ENCODE measurements at regions not wholly inside any gene's neighbourhood (a gene's known extent, or its start where the extent isn't known, plus 50 kb on each side); places are given as distances from the start of the nearest gene placed in this dataset.

GRCh38 chr19:13611596-13611995, 105.3 kb upstream of the CACNA1A start:
- H3K4me2 ChIP-seq (ENCODE audit: insufficient read depth, low read length): no peak overlapping the region
- H3K36me3 ChIP-seq (ENCODE audit: insufficient read depth, low read length): no peaks in the 10 kb centered on the region
- no peaks in the 10 kb centered on the region for H3K79me2 ChIP-seq (ENCODE audit: insufficient read depth, low read length)
- H3K9me3 ChIP-seq (ENCODE audit: insufficient read depth, low read length, severe bottlenecking): no peaks in the 10 kb centered on the region
- DNase-seq (no peak), ATAC-seq (ENCODE audit: insufficient read depth, low read depth) (no peak)
- no peak overlapping the region for H3K4me3 ChIP-seq (ENCODE audit: low read depth in 1 of 2, low read length in 2 of 2)
- H4K20me1 ChIP-seq (ENCODE audit: insufficient read depth, low read length): no peaks in the 10 kb centered on the region
- H3K27me3 ChIP-seq (ENCODE audit: insufficient read depth, low read length, poor library complexity): peaks cover 3% of the 10 kb centered on the region
- H3K27ac ChIP-seq (ENCODE audit: low read length): no peak overlapping the region
- TF ChIP-seq EZH2 (IDR thresholded peaks at IDR 0.05; ENCODE audit: borderline replicate concordance, low read depth, low read length, severe bottlenecking) (no peak), CTCF (IDR thresholded peaks at IDR 0.05; ENCODE audit: borderline replicate concordance, extremely low read depth, low read length, poor library complexity, severe bottlenecking) (no peak)
- no peak overlapping the region for H2AFZ ChIP-seq (ENCODE audit: low read depth, low read length)
- H3K4me1 ChIP-seq (ENCODE audit: insufficient read depth, low read length): no peaks in the 10 kb centered on the region
- no peak overlapping the region for H3K9ac ChIP-seq (ENCODE audit: low read depth, low read length)

DNA sequence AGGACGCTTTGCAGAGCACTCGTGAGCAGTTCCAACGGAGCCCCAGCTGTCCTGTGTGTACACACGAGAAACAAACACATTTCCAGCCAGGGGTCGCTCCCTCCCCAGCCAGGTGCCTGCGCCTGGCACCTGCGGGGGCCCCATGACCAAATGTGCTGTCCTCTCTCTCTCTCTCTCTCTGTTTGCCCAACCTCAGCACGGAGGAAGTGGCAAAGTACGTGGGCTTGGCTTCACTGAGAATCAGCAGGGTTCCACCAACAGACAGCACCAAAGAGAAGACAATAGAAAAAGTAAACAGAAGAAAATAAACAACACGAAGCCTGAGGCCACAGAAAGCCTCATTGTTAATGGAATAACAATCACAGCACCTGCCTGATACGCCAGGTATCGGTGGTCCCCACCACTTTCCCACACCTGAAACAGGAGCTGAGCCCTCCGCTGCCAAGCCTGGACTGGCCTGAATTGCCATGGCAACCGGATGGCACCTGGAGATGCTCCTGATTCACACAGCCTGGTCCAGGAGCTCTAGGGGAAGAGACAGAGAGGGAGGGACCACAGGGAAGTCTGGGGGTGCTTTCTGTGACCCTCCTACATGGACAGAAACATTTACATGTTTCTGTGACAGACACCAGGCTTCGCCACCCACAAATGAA, 103.9 kb upstream of the CACNA1A start:
- Histone ChIP-seq H3K27ac (ENCODE audit: low read length) (no peak overlapping the region), H3K4me2 (ENCODE audit: insufficient read depth, low read length) (no peak overlapping the region)

DNA sequence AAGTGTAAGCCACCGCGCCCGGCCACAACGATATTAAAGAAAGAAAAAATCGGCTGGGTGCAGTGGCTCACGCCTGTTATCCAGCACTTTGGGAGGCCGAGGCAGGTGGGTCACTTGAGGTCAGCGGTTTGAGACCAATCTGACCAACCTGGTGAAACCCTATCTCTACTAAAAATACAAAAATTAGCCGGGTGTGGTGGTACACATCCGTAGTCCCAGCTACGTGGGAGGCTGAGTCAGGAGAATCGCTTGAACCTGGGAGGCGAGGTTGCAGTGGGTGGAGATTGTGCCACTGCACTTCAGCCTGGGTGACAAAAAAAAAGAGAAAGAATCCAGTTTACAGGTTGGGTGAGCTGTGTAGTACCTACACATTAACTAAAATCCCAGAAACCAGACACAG, 99.9 kb upstream of the CACNA1A start:
- TF ChIP-seq EZH2 (IDR thresholded peaks at IDR 0.05; ENCODE audit: borderline replicate concordance, low read depth, low read length, severe bottlenecking) (no peak), CTCF (IDR thresholded peaks at IDR 0.05; ENCODE audit: borderline replicate concordance, extremely low read depth, low read length, poor library complexity, severe bottlenecking) (no peak)
- Histone ChIP-seq H3K79me2 (ENCODE audit: insufficient read depth, low read length) (no peaks in the 10 kb centered on the region), H2AFZ (ENCODE audit: low read depth, low read length) (no peak overlapping the region), H3K4me3 (ENCODE audit: low read depth in 1 of 2, low read length in 2 of 2) (no peak overlapping the region), H3K27ac (ENCODE audit: low read length) (no peak overlapping the region), H4K20me1 (ENCODE audit: insufficient read depth, low read length) (no peaks in the 10 kb centered on the region), H3K4me1 (ENCODE audit: insufficient read depth, low read length) (no peaks in the 10 kb centered on the region), H3K27me3 (ENCODE audit: insufficient read depth, low read length, poor library complexity) (no peaks in the 10 kb centered on the region), H3K9ac (ENCODE audit: low read depth, low read length) (no peak overlapping the region), H3K9me3 (ENCODE audit: insufficient read depth, low read length, severe bottlenecking) (no peaks in the 10 kb centered on the region), H3K4me2 (ENCODE audit: insufficient read depth, low read length) (no peak overlapping the region), H3K36me3 (ENCODE audit: insufficient read depth, low read length) (no peaks in the 10 kb centered on the region)
- ATAC-seq (ENCODE audit: insufficient read depth, low read depth) (no peak), DNase-seq (no peak)

More for the DNA sequence above, 103.9 kb upstream of the CACNA1A start:
- DNase-seq: peak; percentile 18
- H3K36me3 ChIP-seq (ENCODE audit: insufficient read depth, low read length): no peaks in the 10 kb centered on the region
- H3K9me3 ChIP-seq (ENCODE audit: insufficient read depth, low read length, severe bottlenecking): no peaks in the 10 kb centered on the region
- H2AFZ ChIP-seq (ENCODE audit: low read depth, low read length): no peak overlapping the region
- no peak overlapping the region for H3K4me3 ChIP-seq (ENCODE audit: low read depth in 1 of 2, low read length in 2 of 2)
- no peak for TF ChIP-seq CTCF (IDR thresholded peaks at IDR 0.05; ENCODE audit: borderline replicate concordance, extremely low read depth, low read length, poor library complexity, severe bottlenecking)
- ATAC-seq (ENCODE audit: insufficient read depth, low read depth): peak; percentile 44; the same call in 1 of the 3 replicates
- H3K79me2 ChIP-seq (ENCODE audit: insufficient read depth, low read length): no peaks in the 10 kb centered on the region
- H3K9ac ChIP-seq (ENCODE audit: low read depth, low read length): no peak overlapping the region
- H3K4me1 ChIP-seq (ENCODE audit: insufficient read depth, low read length): no peaks in the 10 kb centered on the region
- no peaks in the 10 kb centered on the region for H3K27me3 ChIP-seq (ENCODE audit: insufficient read depth, low read length, poor library complexity)
- H4K20me1 ChIP-seq (ENCODE audit: insufficient read depth, low read length): no peaks in the 10 kb centered on the region
